Upper lobe of left lung (tissue), 6 donors: ENCODE measurements at regions not wholly inside any gene's neighbourhood (a gene's known extent, or its start where the extent isn't known, plus 50 kb on each side); places are given as distances from the start of the nearest gene placed in this dataset.
A peak's percentile ranks its signal among the peaks of the same experiment; 100 is the strongest.

ENCODE experiments used
- ATAC-seq, 2 donors: fragments of 200-7000 bp; cut with Tn5 transposase; one replicate each; pipeline ENCODE4 v1.9.1; 2022; ENCODE audit warnings: mild to moderate bottlenecking in 2 of 2, moderate library complexity in 2 of 2; ENCODE audit not compliant: low FRiP score in 2 of 2
- DNase-seq, 2 donors: peaks; one replicate each; pipeline ENCODE4 v3.0.0-alpha.2; 2019 to 2020
- H3K27ac ChIP-seq, 4 donors: fragments of 200-600 bp; sonication (generic); one replicate each; pipeline ENCODE4 v1.5.1; 2016 to 2019
- H3K27me3 ChIP-seq, 4 donors: fragments of 200-600 bp; sonication (generic); one replicate each; pipeline ENCODE4 v1.5.1; 2017 to 2019
- H3K36me3 ChIP-seq, 4 donors: fragments of 200-600 bp; sonication (generic); one replicate each; pipeline ENCODE4 v1.5.1; 2016 to 2019
- H3K4me1 ChIP-seq, 4 donors: fragments of 200-600 bp; sonication (generic); one replicate each; pipeline ENCODE4 v1.5.1; 2018 to 2019
- H3K4me3 ChIP-seq, 4 donors: fragments of 200-600 bp; sonication (generic); one replicate each; pipeline ENCODE4 v1.5.1; 2017 to 2019; ENCODE audit warnings: mild to moderate bottlenecking in 2 of 4, moderate library complexity in 1 of 4
- H3K9me3 ChIP-seq, 4 donors: fragments of 200-600 bp; sonication (generic); one replicate each; pipeline ENCODE4 v1.5.1; 2018 to 2019
- CTCF ChIP-seq, 6 experiments: fragments of 450-650 bp in 4 of 6; fragments of 200-600 bp in 2 of 6; sonication (generic) in 2 of 6; IDR thresholded peaks; one replicate each; pipeline ENCODE4 v1.5.1; 2016 to 2019; ENCODE audit warnings: antibody characterized with exemption in 6 of 6
- EP300 ChIP-seq, 4 donors: sonication (generic); formaldehyde crosslinking; IDR thresholded peaks; one replicate each; pipeline ENCODE4 v1.5.1; 2017; ENCODE audit warnings: antibody characterized with exemption in 4 of 4, control low read depth in 2 of 4
- POLR2A ChIP-seq, 4 donors: fragments of 450-650 bp; IDR thresholded peaks; one replicate each; pipeline ENCODE4 v1.5.1; 2016 to 2017; ENCODE audit warnings: antibody characterized with exemption in 4 of 4, mild to moderate bottlenecking in 2 of 4
- POLR2AphosphoS5 ChIP-seq, 2 donors: sonication (generic); formaldehyde crosslinking; IDR thresholded peaks; one replicate each; pipeline ENCODE4 v1.5.1; 2017; ENCODE audit warnings: antibody characterized with exemption in 2 of 2
- WGBS, 2 donors: methylation state at CpG; one replicate each; pipeline ENCODE4 v1.1.5; 2017 to 2018; 5-methylcytosine and 5-hydroxymethylcytosine counted together
- donor health status: DM: no; HTN: no; CAD: no; lungs with moderate emphysema.
- donor health status: DM: no; HTN: yes; CAD: no; lungs with severe emphysema.

- Histone ChIP-seq H3K9me3 (no peaks in the 10 kb centered on the region), H3K36me3 (no peaks in the 10 kb centered on the region), H3K27me3 (no peaks in the 10 kb centered on the region), H3K4me1 (no peaks in the 10 kb centered on the region), H3K27ac (no peak overlapping the region), H3K4me3 (no peak overlapping the region)
- 73 to 85% methylated on average over 3 of the region's 3 CpGs for WGBS, 2 donors
- DNase-seq (no peak), ATAC-seq (no peak)
- no peak for TF ChIP-seq POLR2AphosphoS5 (IDR thresholded peaks at IDR 0.05)
- TF ChIP-seq EP300 (IDR thresholded peaks at IDR 0.05): no peak
- no peak for TF ChIP-seq CTCF (IDR thresholded peaks at IDR 0.05)
- no peak for TF ChIP-seq POLR2A (IDR thresholded peaks at IDR 0.05)
These were observed 405.2 kb upstream of the NPVF start for GRCh38 chr7:25633426-25634036.

GRCh38 chr7:25636168-25636567 lies 407.9 kb upstream of the NPVF start:
- no peaks in the 10 kb centered on the region for H3K36me3 ChIP-seq
- peak in 1 of 2 donors; percentile 6 for DNase-seq
- 86 to 94% methylated on average over 9 of the region's 9 CpGs for WGBS, 2 donors
- TF ChIP-seq CTCF (IDR thresholded peaks at IDR 0.05) (no peak), POLR2AphosphoS5 (IDR thresholded peaks at IDR 0.05) (no peak), EP300 (IDR thresholded peaks at IDR 0.05) (no peak), POLR2A (IDR thresholded peaks at IDR 0.05) (no peak)
- no peaks in the 10 kb centered on the region for H3K27me3 ChIP-seq
- no peak for ATAC-seq
- no peaks in the 10 kb centered on the region for H3K4me1 ChIP-seq
- H3K27ac ChIP-seq: no peak overlapping the region
- H3K4me3 ChIP-seq: no peak overlapping the region
- no peaks in the 10 kb centered on the region for H3K9me3 ChIP-seq

GRCh38 chr7:25636871-25637283 lies 408.6 kb upstream of the NPVF start:
- H3K27ac ChIP-seq: no peak overlapping the region
- ATAC-seq (peak in 1 of 2 donors; percentile 12), DNase-seq (no peak)
- H3K9me3 ChIP-seq: no peaks in the 10 kb centered on the region
- no peaks in the 10 kb centered on the region for H3K36me3 ChIP-seq
- 43% methylated on average over 4 of the region's 4 CpGs for WGBS, 2 donors
- no peak overlapping the region for H3K4me3 ChIP-seq
- no peaks in the 10 kb centered on the region for H3K4me1 ChIP-seq
- TF ChIP-seq EP300 (IDR thresholded peaks at IDR 0.05) (no peak), POLR2AphosphoS5 (IDR thresholded peaks at IDR 0.05) (no peak), CTCF (IDR thresholded peaks at IDR 0.05) (no peak), POLR2A (IDR thresholded peaks at IDR 0.05) (no peak)
- H3K27me3 ChIP-seq: no peaks in the 10 kb centered on the region

GRCh38 chr7:25638068-25638467 lies 409.8 kb upstream of the NPVF start:
- no peaks in the 10 kb centered on the region for H3K27me3 ChIP-seq
- H3K9me3 ChIP-seq: no peaks in the 10 kb centered on the region
- H3K4me3 ChIP-seq: no peak overlapping the region
- no peaks in the 10 kb centered on the region for H3K36me3 ChIP-seq
- DNase-seq (no peak), ATAC-seq (no peak)
- TF ChIP-seq EP300 (IDR thresholded peaks at IDR 0.05) (no peak), POLR2A (IDR thresholded peaks at IDR 0.05) (no peak), POLR2AphosphoS5 (IDR thresholded peaks at IDR 0.05) (no peak), CTCF (IDR thresholded peaks at IDR 0.05) (no peak)
- peaks cover 0 to under 1% (median 0%) of the 10 kb centered on the region in 4 donors for H3K4me1 ChIP-seq
- no peak overlapping the region for H3K27ac ChIP-seq

GRCh38 chr7:25638590-25639244 lies 410.4 kb upstream of the NPVF start:
- no peak for ATAC-seq
- TF ChIP-seq CTCF (IDR thresholded peaks at IDR 0.05) (no peak), POLR2A (IDR thresholded peaks at IDR 0.05) (no peak), POLR2AphosphoS5 (IDR thresholded peaks at IDR 0.05) (no peak), EP300 (IDR thresholded peaks at IDR 0.05) (no peak)
- WGBS, 2 donors: 83% methylated on average over 7 of the region's 7 CpGs
- Histone ChIP-seq H3K27me3 (no peaks in the 10 kb centered on the region), H3K4me1 (peaks cover 0 to 7% (median 0%) of the 10 kb centered on the region in 4 donors), H3K9me3 (no peaks in the 10 kb centered on the region), H3K36me3 (no peaks in the 10 kb centered on the region), H3K4me3 (no peak overlapping the region), H3K27ac (no peak overlapping the region)
- DNase-seq: no peak
